ENCODE measurements at regions not wholly inside any gene's neighbourhood (a gene's known extent, or its start where the extent isn't known, plus 50 kb on each side); places are given as distances from the start of the nearest gene placed in this dataset.

GRCh38 chr12:42804928-42805327 lies 215.4 kb upstream of the PRICKLE1 start:
- TF ChIP-seq CTCF (conservative IDR thresholded peaks at IDR 0.05; ENCODE audit: low read depth, low read length): peak; percentile 24
- H3K4me3 ChIP-seq (ENCODE audit: low read depth, low read length): no peak overlapping the region
- DNase-seq (ENCODE audit: low read depth): no peak

- H3K4me3 ChIP-seq (ENCODE audit: low read depth, low read length): no peak overlapping the region
- no peak for DNase-seq (ENCODE audit: low read depth)
- no peak for TF ChIP-seq CTCF (conservative IDR thresholded peaks at IDR 0.05; ENCODE audit: low read depth, low read length)
Measured at GRCh38 chr12:42802785-42803189, 213.2 kb upstream of the PRICKLE1 start.

- DNase-seq (ENCODE audit: low read depth): no peak
- no peak for TF ChIP-seq CTCF (conservative IDR thresholded peaks at IDR 0.05; ENCODE audit: low read depth, low read length)
- H3K4me3 ChIP-seq (ENCODE audit: low read depth, low read length): no peak overlapping the region
Measured at GRCh38 chr12:42801271-42801670, 211.7 kb upstream of the PRICKLE1 start.

GRCh38 chr12:42799966-42800365 lies 210.4 kb upstream of the PRICKLE1 start:
- DNase-seq (ENCODE audit: low read depth): no peak
- no peak for TF ChIP-seq CTCF (conservative IDR thresholded peaks at IDR 0.05; ENCODE audit: low read depth, low read length)
- no peak overlapping the region for H3K4me3 ChIP-seq (ENCODE audit: low read depth, low read length)

GRCh38 chr12:42798811-42799438 lies 209.4 kb upstream of the PRICKLE1 start:
- TF ChIP-seq CTCF (conservative IDR thresholded peaks at IDR 0.05; ENCODE audit: low read depth, low read length): peak; percentile 13
- DNase-seq (ENCODE audit: low read depth): no peak
- no peak overlapping the region for H3K4me3 ChIP-seq (ENCODE audit: low read depth, low read length)

GRCh38 chr12:42794806-42795205 lies 205.3 kb upstream of the PRICKLE1 start:
- TF ChIP-seq CTCF (conservative IDR thresholded peaks at IDR 0.05; ENCODE audit: low read depth, low read length): no peak
- DNase-seq (ENCODE audit: low read depth): no peak
- H3K4me3 ChIP-seq (ENCODE audit: low read depth, low read length): no peak overlapping the region

- no peak for TF ChIP-seq CTCF (conservative IDR thresholded peaks at IDR 0.05; ENCODE audit: low read depth, low read length)
- no peak overlapping the region for H3K4me3 ChIP-seq (ENCODE audit: low read depth, low read length)
- no peak for DNase-seq (ENCODE audit: low read depth)
Measured at GRCh38 chr12:42793166-42793565, 203.6 kb upstream of the PRICKLE1 start.
